GM19328 (cell line): ENCODE measurements at regions not wholly inside any gene's neighbourhood (a gene's known extent, or its start where the extent isn't known, plus 50 kb on each side); places are given as distances from the start of the nearest gene placed in this dataset.

Source experiments
- ATAC-seq: cut with Tn5 transposase; IDR thresholded peaks from one replicate; pipeline ENCODE4 v1.9.1; 2021; ENCODE audit warnings: mild to moderate bottlenecking, moderate library complexity; ENCODE audit not compliant: unreplicated experiment

- ATAC-seq, result no peak
Measured at GRCh38 chr7:45975367-45975766, 54.3 kb upstream of the IGFBP3 start.

- no peak for ATAC-seq
Measured at GRCh38 chr7:45974540-45975360, 53.7 kb upstream of the IGFBP3 start.

GRCh38 chr7:45973725-45974532, 52.9 kb upstream of the IGFBP3 start:
- ATAC-seq, result no peak

GRCh38 chr7:45972629-45973312, 51.7 kb upstream of the IGFBP3 start:
- no peak for ATAC-seq

GRCh38 chr7:45971661-45972175, 50.6 kb upstream of the IGFBP3 start:
- ATAC-seq, result no peak

- ATAC-seq, result no peak
Measured at GRCh38 chr7:45971171-45971570, 50.1 kb upstream of the IGFBP3 start.
